ENCODE measurements at regions not wholly inside any gene's neighbourhood (a gene's known extent, or its start where the extent isn't known, plus 50 kb on each side); places are given as distances from the start of the nearest gene placed in this dataset.

DNA sequence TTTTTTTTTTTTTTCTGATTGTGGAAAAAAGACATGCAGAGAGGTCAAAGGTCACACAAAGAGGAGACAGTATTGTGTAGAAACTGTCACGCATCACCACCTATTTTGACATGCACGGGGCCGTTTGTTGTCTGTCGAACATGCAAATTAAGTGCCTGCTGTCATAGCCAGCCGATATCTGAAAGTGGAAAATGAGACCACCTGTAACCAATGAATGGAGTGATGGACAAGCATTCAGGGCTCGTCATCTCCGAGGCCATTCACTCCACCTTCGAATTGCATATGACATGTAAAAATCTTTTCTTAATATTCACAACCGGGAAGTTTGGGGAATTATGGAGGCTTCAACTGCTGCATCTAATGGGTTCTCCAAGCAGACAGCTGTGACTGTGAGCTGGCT lies 512.2 kb upstream of the ADAMTS16 start:
- H2BK5ac ChIP-seq (ENCODE audit: low read length): no peak overlapping the region
- no peaks in the 10 kb centered on the region for H3K36me3 ChIP-seq (ENCODE audit: control insufficient read depth, insufficient read depth, low read length)
- H3K27ac ChIP-seq (ENCODE audit: low read depth, low read length): no peak overlapping the region
- no peak overlapping the region for H3K9ac ChIP-seq (ENCODE audit: low read length)
- H2BK120ac ChIP-seq (ENCODE audit: low read depth, low read length): no peak overlapping the region
- no peak overlapping the region for H4K5ac ChIP-seq (ENCODE audit: low read length)
- H3K4me2 ChIP-seq (ENCODE audit: low read length): no peak overlapping the region
- H3K23ac ChIP-seq (ENCODE audit: low read length): no peak overlapping the region
- no peak overlapping the region for H3K56ac ChIP-seq (ENCODE audit: low read length)
- no peak for DNase-seq
- H3K18ac ChIP-seq (ENCODE audit: low read length): no peak overlapping the region
- H3K4ac ChIP-seq (ENCODE audit: low read depth, low read length): no peak overlapping the region
- no peak overlapping the region for H2BK15ac ChIP-seq (replicated peaks; ENCODE audit: low read depth)
- no peaks in the 10 kb centered on the region for H3K4me1 ChIP-seq (ENCODE audit: control insufficient read depth, low read depth, low read length)
- H4K8ac ChIP-seq (ENCODE audit: low read depth, low read length): no peak overlapping the region
- no peaks in the 10 kb centered on the region for H3K79me2 ChIP-seq (ENCODE audit: control insufficient read depth, insufficient read depth, low read length)
- H2AK5ac ChIP-seq (ENCODE audit: low read length): no peak overlapping the region
- no peaks in the 10 kb centered on the region for H3K79me1 ChIP-seq (ENCODE audit: low read length)
- WGBS (ENCODE audit: extremely low coverage, insufficient coverage, low lambda C conversion rate): no CpG with 5 or more reads among the region's 9 CpGs
- H3K27me3 ChIP-seq (ENCODE audit: insufficient read depth, low read length, poor library complexity): no peaks in the 10 kb centered on the region
- no peak overlapping the region for H3K4me3 ChIP-seq (ENCODE audit: low read length)

DNA sequence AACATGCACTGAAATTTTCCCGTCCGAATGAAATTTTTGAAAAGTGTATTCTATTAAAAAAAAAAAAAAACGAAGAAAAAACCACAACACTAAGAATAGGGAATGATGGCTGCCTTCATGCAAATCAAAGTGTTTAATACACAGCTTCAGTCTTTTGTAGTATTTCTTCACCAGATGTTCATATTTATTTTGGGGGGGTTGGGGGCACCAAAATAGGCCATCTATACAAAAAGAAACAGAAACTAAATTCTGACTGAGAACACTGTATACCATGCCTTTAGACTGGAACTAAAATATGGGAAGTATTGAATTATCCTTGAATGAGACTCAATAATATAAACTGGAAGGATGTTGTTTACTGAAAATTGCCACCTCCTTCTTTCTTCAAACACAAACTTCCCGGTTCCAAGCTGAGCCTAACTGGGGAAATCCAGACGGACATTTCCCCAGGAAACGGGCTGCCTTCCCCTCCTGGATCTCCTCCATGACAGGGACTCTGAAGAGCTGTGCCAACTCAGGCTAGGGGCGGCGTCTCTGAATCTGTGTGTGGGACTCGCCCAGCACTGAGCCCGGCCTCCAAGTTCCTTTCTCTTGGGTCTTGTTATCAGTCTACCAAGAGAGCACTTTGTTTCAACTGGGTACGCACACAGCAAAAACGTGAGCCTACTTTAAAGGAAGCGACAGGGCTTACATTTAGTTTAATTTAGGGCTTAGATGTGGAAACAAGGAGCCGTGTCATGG lies 511.3 kb upstream of the ADAMTS16 start:
- WGBS (ENCODE audit: extremely low coverage, insufficient coverage, low lambda C conversion rate): no CpG with 5 or more reads among the region's 14 CpGs

DNA sequence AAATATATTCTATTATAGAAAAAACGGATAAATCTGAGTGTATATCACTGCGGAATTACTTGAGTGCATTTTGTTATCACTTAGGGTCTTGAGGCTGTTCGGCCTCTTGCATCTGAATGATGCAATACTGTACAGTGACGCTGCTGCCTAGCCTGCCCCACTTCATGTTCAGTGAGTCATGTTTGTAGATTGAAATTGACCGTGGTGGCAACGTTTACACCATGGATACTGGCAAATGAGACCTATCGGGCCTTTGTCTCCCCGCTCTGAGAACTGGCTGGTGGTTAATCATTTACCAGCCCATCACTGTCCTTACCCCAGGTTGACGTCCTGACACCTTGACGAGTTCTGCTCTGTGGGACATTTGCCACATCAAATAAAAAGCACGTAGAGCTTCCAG lies 510.1 kb upstream of the ADAMTS16 start:
- H3K79me2 ChIP-seq (ENCODE audit: control insufficient read depth, insufficient read depth, low read length): no peaks in the 10 kb centered on the region
- no peak overlapping the region for H4K8ac ChIP-seq (ENCODE audit: low read depth, low read length)
- WGBS (ENCODE audit: extremely low coverage, insufficient coverage, low lambda C conversion rate): no CpG with 5 or more reads among the region's 11 CpGs
- no peak overlapping the region for H3K56ac ChIP-seq (ENCODE audit: low read length)
- H3K18ac ChIP-seq (ENCODE audit: low read length): no peak overlapping the region
- no peak overlapping the region for H4K5ac ChIP-seq (ENCODE audit: low read length)
- no peak overlapping the region for H3K27ac ChIP-seq (ENCODE audit: low read depth, low read length)
- H2AK5ac ChIP-seq (ENCODE audit: low read length): no peak overlapping the region
- no peak overlapping the region for H3K9ac ChIP-seq (ENCODE audit: low read length)
- H3K36me3 ChIP-seq (ENCODE audit: control insufficient read depth, insufficient read depth, low read length): no peaks in the 10 kb centered on the region
- H3K4me2 ChIP-seq (ENCODE audit: low read length): no peak overlapping the region
- no peak overlapping the region for H2BK15ac ChIP-seq (replicated peaks; ENCODE audit: low read depth)
- no peaks in the 10 kb centered on the region for H3K4me1 ChIP-seq (ENCODE audit: control insufficient read depth, low read depth, low read length)
- H3K79me1 ChIP-seq (ENCODE audit: low read length): no peaks in the 10 kb centered on the region
- H3K4ac ChIP-seq (ENCODE audit: low read depth, low read length): no peak overlapping the region
- no peak overlapping the region for H3K4me3 ChIP-seq (ENCODE audit: low read length)
- no peak overlapping the region for H2BK5ac ChIP-seq (ENCODE audit: low read length)
- DNase-seq: no peak
- H2BK120ac ChIP-seq (ENCODE audit: low read depth, low read length): no peak overlapping the region
- H3K27me3 ChIP-seq (ENCODE audit: insufficient read depth, low read length, poor library complexity): no peaks in the 10 kb centered on the region
- no peak overlapping the region for H3K23ac ChIP-seq (ENCODE audit: low read length)

More for the DNA sequence above, 511.3 kb upstream of the ADAMTS16 start:
- H3K4me3 ChIP-seq (ENCODE audit: low read length): no peak overlapping the region
- no peak overlapping the region for H3K56ac ChIP-seq (ENCODE audit: low read length)
- no peak overlapping the region for H4K8ac ChIP-seq (ENCODE audit: low read depth, low read length)
- no peak for DNase-seq
- H3K36me3 ChIP-seq (ENCODE audit: control insufficient read depth, insufficient read depth, low read length): no peaks in the 10 kb centered on the region
- no peak overlapping the region for H2BK15ac ChIP-seq (replicated peaks; ENCODE audit: low read depth)
- H3K79me2 ChIP-seq (ENCODE audit: control insufficient read depth, insufficient read depth, low read length): no peaks in the 10 kb centered on the region
- no peak overlapping the region for H3K27ac ChIP-seq (ENCODE audit: low read depth, low read length)
- no peak overlapping the region for H2AK5ac ChIP-seq (ENCODE audit: low read length)
- no peak overlapping the region for H3K4me2 ChIP-seq (ENCODE audit: low read length)
- H2BK120ac ChIP-seq (ENCODE audit: low read depth, low read length): no peak overlapping the region
- no peak overlapping the region for H4K5ac ChIP-seq (ENCODE audit: low read length)
- no peaks in the 10 kb centered on the region for H3K27me3 ChIP-seq (ENCODE audit: insufficient read depth, low read length, poor library complexity)
- H3K4ac ChIP-seq (ENCODE audit: low read depth, low read length): no peak overlapping the region
- no peak overlapping the region for H3K9ac ChIP-seq (ENCODE audit: low read length)
- H2BK5ac ChIP-seq (ENCODE audit: low read length): no peak overlapping the region
- no peak overlapping the region for H3K23ac ChIP-seq (ENCODE audit: low read length)
- H3K18ac ChIP-seq (ENCODE audit: low read length): no peak overlapping the region
- H3K79me1 ChIP-seq (ENCODE audit: low read length): no peaks in the 10 kb centered on the region
- no peaks in the 10 kb centered on the region for H3K4me1 ChIP-seq (ENCODE audit: control insufficient read depth, low read depth, low read length)

DNA sequence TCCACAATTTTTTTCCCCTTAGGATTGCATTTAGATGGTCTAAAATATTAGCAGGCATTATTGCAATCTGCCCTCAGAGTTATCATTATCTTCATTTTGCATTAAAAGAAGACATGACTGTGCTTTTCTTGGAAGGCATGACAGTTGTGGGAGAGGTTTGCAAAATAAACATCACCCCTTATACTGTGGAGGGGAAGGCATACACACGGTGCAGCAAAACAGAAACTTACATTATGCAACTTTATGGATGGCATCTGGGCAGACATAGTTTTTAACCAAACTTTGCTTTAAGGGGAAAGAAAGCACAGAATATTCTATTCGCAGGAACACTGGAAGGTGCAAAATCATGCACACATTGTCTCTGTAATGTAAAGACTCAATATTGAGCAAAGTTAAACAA lies 505.8 kb upstream of the ADAMTS16 start:
- H3K4me1 ChIP-seq (ENCODE audit: control insufficient read depth, low read depth, low read length): no peaks in the 10 kb centered on the region

DNA sequence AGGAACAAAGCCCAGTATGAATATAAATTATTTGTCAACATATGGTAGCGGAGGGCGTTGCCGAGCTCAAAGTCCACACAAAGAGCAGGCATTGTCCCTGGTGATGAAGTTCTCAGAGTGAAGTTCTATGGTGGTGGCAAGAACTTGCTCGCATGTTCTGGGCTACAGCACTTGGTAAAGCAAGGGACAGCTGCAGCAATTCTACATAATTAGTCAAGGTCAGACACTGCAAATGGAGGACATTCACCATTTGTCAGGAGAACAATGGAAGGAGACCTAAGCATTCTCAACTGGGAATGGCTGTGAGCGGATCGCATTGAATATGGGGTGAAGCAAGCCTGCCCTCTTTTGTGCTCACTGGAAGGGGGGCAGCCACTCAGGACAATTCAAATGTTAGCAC lies 503.8 kb upstream of the ADAMTS16 start:
- no CpG with 5 or more reads among the region's 6 CpGs for WGBS (ENCODE audit: extremely low coverage, insufficient coverage, low lambda C conversion rate)
- Histone ChIP-seq H3K56ac (ENCODE audit: low read length) (no peak overlapping the region), H3K4me3 (ENCODE audit: low read length) (no peak overlapping the region), H2AK5ac (ENCODE audit: low read length) (no peak overlapping the region), H3K4ac (ENCODE audit: low read depth, low read length) (no peak overlapping the region), H3K9ac (ENCODE audit: low read length) (no peak overlapping the region), H2BK5ac (ENCODE audit: low read length) (no peak overlapping the region), H3K79me1 (ENCODE audit: low read length) (no peaks in the 10 kb centered on the region), H3K18ac (ENCODE audit: low read length) (no peak overlapping the region), H4K8ac (ENCODE audit: low read depth, low read length) (no peak overlapping the region), H3K4me1 (ENCODE audit: control insufficient read depth, low read depth, low read length) (no peaks in the 10 kb centered on the region), H2BK120ac (ENCODE audit: low read depth, low read length) (no peak overlapping the region), H3K79me2 (ENCODE audit: control insufficient read depth, insufficient read depth, low read length) (no peaks in the 10 kb centered on the region), H3K36me3 (ENCODE audit: control insufficient read depth, insufficient read depth, low read length) (no peaks in the 10 kb centered on the region), H3K4me2 (ENCODE audit: low read length) (no peak overlapping the region), H4K5ac (ENCODE audit: low read length) (no peak overlapping the region), H2BK15ac (replicated peaks; ENCODE audit: low read depth) (no peak overlapping the region), H3K27me3 (ENCODE audit: insufficient read depth, low read length, poor library complexity) (no peaks in the 10 kb centered on the region), H3K27ac (ENCODE audit: low read depth, low read length) (no peak overlapping the region), H3K23ac (ENCODE audit: low read length) (no peak overlapping the region)
- no peak for DNase-seq

More for the DNA sequence above, 505.8 kb upstream of the ADAMTS16 start:
- H3K18ac ChIP-seq (ENCODE audit: low read length): no peak overlapping the region
- H3K56ac ChIP-seq (ENCODE audit: low read length): no peak overlapping the region
- no peak for DNase-seq
- H3K9ac ChIP-seq (ENCODE audit: low read length): no peak overlapping the region
- no peak overlapping the region for H3K23ac ChIP-seq (ENCODE audit: low read length)
- H2AK5ac ChIP-seq (ENCODE audit: low read length): no peak overlapping the region
- no peak overlapping the region for H2BK120ac ChIP-seq (ENCODE audit: low read depth, low read length)
- no peaks in the 10 kb centered on the region for H3K27me3 ChIP-seq (ENCODE audit: insufficient read depth, low read length, poor library complexity)
- no peaks in the 10 kb centered on the region for H3K79me2 ChIP-seq (ENCODE audit: control insufficient read depth, insufficient read depth, low read length)
- no peak overlapping the region for H4K8ac ChIP-seq (ENCODE audit: low read depth, low read length)
- no peak overlapping the region for H2BK15ac ChIP-seq (replicated peaks; ENCODE audit: low read depth)
- H3K36me3 ChIP-seq (ENCODE audit: control insufficient read depth, insufficient read depth, low read length): no peaks in the 10 kb centered on the region
- H2BK5ac ChIP-seq (ENCODE audit: low read length): no peak overlapping the region
- H3K79me1 ChIP-seq (ENCODE audit: low read length): no peaks in the 10 kb centered on the region
- no CpG with 5 or more reads among the region's 2 CpGs for WGBS (ENCODE audit: extremely low coverage, insufficient coverage, low lambda C conversion rate)
- no peak overlapping the region for H3K4ac ChIP-seq (ENCODE audit: low read depth, low read length)
- H3K4me2 ChIP-seq (ENCODE audit: low read length): no peak overlapping the region
- H4K5ac ChIP-seq (ENCODE audit: low read length): no peak overlapping the region
- no peak overlapping the region for H3K27ac ChIP-seq (ENCODE audit: low read depth, low read length)
- no peak overlapping the region for H3K4me3 ChIP-seq (ENCODE audit: low read length)

DNA sequence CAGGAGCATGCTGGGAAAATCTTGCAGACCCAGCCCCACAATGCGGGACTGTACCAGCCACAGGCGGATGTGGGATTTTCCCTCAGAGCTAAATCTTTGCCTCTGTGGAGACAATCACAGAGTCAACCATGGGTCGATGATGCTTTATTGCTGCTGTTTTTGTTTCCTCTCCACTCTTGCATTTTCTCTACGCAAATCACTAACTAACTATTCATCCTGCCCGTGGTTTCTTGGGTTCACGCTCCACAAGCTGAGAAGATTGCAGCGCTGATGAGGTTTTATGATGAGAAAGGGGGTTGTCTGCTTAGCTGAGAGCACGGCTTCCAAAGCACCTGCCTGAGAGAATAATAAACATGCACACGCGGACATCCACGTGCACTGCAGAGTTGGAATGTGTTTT lies 500.2 kb upstream of the ADAMTS16 start:
- Histone ChIP-seq H3K27ac (ENCODE audit: low read depth, low read length) (no peak overlapping the region), H3K9ac (ENCODE audit: low read length) (no peak overlapping the region), H2AK5ac (ENCODE audit: low read length) (no peak overlapping the region), H4K8ac (ENCODE audit: low read depth, low read length) (no peak overlapping the region), H2BK15ac (replicated peaks; ENCODE audit: low read depth) (no peak overlapping the region), H3K4me2 (ENCODE audit: low read length) (no peak overlapping the region), H2BK120ac (ENCODE audit: low read depth, low read length) (no peak overlapping the region), H3K4me1 (ENCODE audit: control insufficient read depth, low read depth, low read length) (no peaks in the 10 kb centered on the region), H4K5ac (ENCODE audit: low read length) (no peak overlapping the region), H3K18ac (ENCODE audit: low read length) (no peak overlapping the region), H3K27me3 (ENCODE audit: insufficient read depth, low read length, poor library complexity) (no peaks in the 10 kb centered on the region), H3K79me2 (ENCODE audit: control insufficient read depth, insufficient read depth, low read length) (no peaks in the 10 kb centered on the region), H3K23ac (ENCODE audit: low read length) (no peak overlapping the region), H3K36me3 (ENCODE audit: control insufficient read depth, insufficient read depth, low read length) (no peaks in the 10 kb centered on the region), H3K4me3 (ENCODE audit: low read length) (no peak overlapping the region), H3K56ac (ENCODE audit: low read length) (no peak overlapping the region), H3K79me1 (ENCODE audit: low read length) (no peaks in the 10 kb centered on the region), H2BK5ac (ENCODE audit: low read length) (no peak overlapping the region), H3K4ac (ENCODE audit: low read depth, low read length) (no peak overlapping the region)
- DNase-seq: no peak
- WGBS (ENCODE audit: extremely low coverage, insufficient coverage, low lambda C conversion rate): no CpG with 5 or more reads among the region's 11 CpGs
